Mesendoderm (in vitro differentiated cells): ENCODE measurements at regions not wholly inside any gene's neighbourhood (a gene's known extent, or its start where the extent isn't known, plus 50 kb on each side); places are given as distances from the start of the nearest gene placed in this dataset.
"Not testable (repeated sequence)": the region's sequence is repeated elsewhere in the genome, so short reads cannot be mapped to it uniquely, and the experiment has no call there.

ENCODE experiments used
- DNase-seq: peaks from one replicate; pipeline ENCODE4 v3.0.0; 2013
- H2AK5ac ChIP-seq: 2 replicates; pipeline ENCODE4 v1.6.1; 2013; ENCODE audit warnings: low read length, inconsistent platforms
- H2BK120ac ChIP-seq: 2 replicates; pipeline ENCODE4 v1.6.1; 2013; ENCODE audit warnings: low read depth, mild to moderate bottlenecking, low read length, moderate library complexity, mixed read lengths
- H2BK15ac ChIP-seq: replicated peaks from 2 replicates; pipeline ENCODE4 v1.6.1; 2013; ENCODE audit warnings: low read depth, mild to moderate bottlenecking, moderate library complexity
- H2BK5ac ChIP-seq: 2 replicates; pipeline ENCODE4 v1.6.1; 2013; ENCODE audit warnings: low read length, inconsistent platforms
- H3K18ac ChIP-seq: 2 replicates; pipeline ENCODE4 v1.6.1; 2013; ENCODE audit warnings: mild to moderate bottlenecking, low read length, mixed read lengths
- H3K23ac ChIP-seq: one replicate; pipeline ENCODE4 v1.6.1; 2013; ENCODE audit warnings: low read length
- H3K27ac ChIP-seq: 2 replicates; pipeline ENCODE4 v1.5.1; 2013; ENCODE audit warnings: low read depth, mild to moderate bottlenecking, inconsistent platforms, low read length, moderate library complexity
- H3K27me3 ChIP-seq: 2 replicates; pipeline ENCODE4 v1.6.1; 2013; ENCODE audit warnings: low read length, control low read depth, mild to moderate bottlenecking, inconsistent platforms; ENCODE audit not compliant: insufficient read depth, poor library complexity
- H3K36me3 ChIP-seq: 2 replicates; pipeline ENCODE4 v1.6.1; 2013; ENCODE audit warnings: low read length, inconsistent platforms; ENCODE audit not compliant: control insufficient read depth, insufficient read depth
- H3K4ac ChIP-seq: one replicate; pipeline ENCODE4 v1.6.1; 2013; ENCODE audit warnings: low read depth, mild to moderate bottlenecking, low read length, moderate library complexity
- H3K4me1 ChIP-seq: 2 replicates; pipeline ENCODE4 v1.6.1; 2013; ENCODE audit warnings: low read depth, low read length, inconsistent platforms; ENCODE audit not compliant: control insufficient read depth
- H3K4me2 ChIP-seq: 2 replicates; pipeline ENCODE4 v1.6.1; 2013; ENCODE audit warnings: low read length
- H3K4me3 ChIP-seq: 2 replicates; pipeline ENCODE4 v1.5.1; 2013; ENCODE audit warnings: mild to moderate bottlenecking, low read length
- H3K56ac ChIP-seq: one replicate; pipeline ENCODE4 v1.6.1; 2013; ENCODE audit warnings: low read length
- H3K79me1 ChIP-seq: 2 replicates; pipeline ENCODE4 v1.6.1; 2013; ENCODE audit warnings: low read length, inconsistent platforms
- H3K79me2 ChIP-seq: 2 replicates; pipeline ENCODE4 v1.6.1; 2013; ENCODE audit warnings: mild to moderate bottlenecking, low read length; ENCODE audit not compliant: control insufficient read depth, insufficient read depth
- H3K9ac ChIP-seq: 2 replicates; pipeline ENCODE4 v1.6.1; 2013; ENCODE audit warnings: low read length, inconsistent platforms
- H4K5ac ChIP-seq: one replicate; pipeline ENCODE4 v1.6.1; 2013; ENCODE audit warnings: low read length
- H4K8ac ChIP-seq: one replicate; pipeline ENCODE4 v1.6.1; 2013; ENCODE audit warnings: low read depth, mild to moderate bottlenecking, control low read depth, low read length, moderate library complexity
- WGBS: extraction: QIAGEN DNeasy Blood & Tissue Kit; methylation state at CpG from one replicate; pipeline ENCODE4 v1.1.7; 2013; ENCODE audit warnings: low lambda C conversion rate, missing lambda C conversion rate; ENCODE audit not compliant: insufficient coverage; ENCODE audit errors: extremely low coverage; 5-methylcytosine and 5-hydroxymethylcytosine counted together

- not testable (repeated sequence) for H3K27ac ChIP-seq, H3K9ac ChIP-seq, H2BK15ac ChIP-seq, H3K56ac ChIP-seq, H3K79me2 ChIP-seq, H3K27me3 ChIP-seq, H4K5ac ChIP-seq, H2BK120ac ChIP-seq, DNase-seq, H3K4me1 ChIP-seq, H3K18ac ChIP-seq, H3K4ac ChIP-seq, H2AK5ac ChIP-seq, H3K79me1 ChIP-seq, H3K23ac ChIP-seq, H3K36me3 ChIP-seq, H4K8ac ChIP-seq, H2BK5ac ChIP-seq, H3K4me3 ChIP-seq, H3K4me2 ChIP-seq
- no CpG with 5 or more reads among the region's 13 CpGs for WGBS
These were observed 67.4 kb upstream of the NCOA3 start for GRCh38 chr20:47434128-47434779.

- Histone ChIP-seq H4K5ac (no peak overlapping the region), H2BK120ac (no peak overlapping the region), H3K56ac (no peak overlapping the region), H3K27ac (no peak overlapping the region), H3K27me3 (no peaks in the 10 kb centered on the region), H3K4ac (no peak overlapping the region), H3K4me2 (no peak overlapping the region), H3K79me2 (no peaks in the 10 kb centered on the region), H3K4me3 (no peak overlapping the region), H3K4me1 (no peaks in the 10 kb centered on the region), H2AK5ac (no peak overlapping the region), H2BK5ac (no peak overlapping the region), H3K79me1 (no peaks in the 10 kb centered on the region), H3K23ac (no peak overlapping the region), H4K8ac (no peak overlapping the region), H2BK15ac (no peak overlapping the region), H3K18ac (no peak overlapping the region), H3K9ac (no peak overlapping the region), H3K36me3 (no peaks in the 10 kb centered on the region)
- no CpG with 5 or more reads among the region's 18 CpGs for WGBS
- DNase-seq, result peak; percentile 68
These were observed 63.0 kb upstream of the NCOA3 start for GRCh38 chr20:47438464-47439381.

GRCh38 chr20:47440857-47441773 is 60.6 kb upstream of the NCOA3 start:
- H3K23ac ChIP-seq, result no peak overlapping the region
- H3K56ac ChIP-seq, result no peak overlapping the region
- no peak overlapping the region for H3K4me3 ChIP-seq
- no peak overlapping the region for H3K9ac ChIP-seq
- no peak overlapping the region for H2AK5ac ChIP-seq
- no peaks in the 10 kb centered on the region for H3K4me1 ChIP-seq
- no peak overlapping the region for H2BK120ac ChIP-seq
- no peaks in the 10 kb centered on the region for H3K27me3 ChIP-seq
- H3K79me1 ChIP-seq, result no peaks in the 10 kb centered on the region
- peak; percentile 78 for DNase-seq
- WGBS, result no CpG with 5 or more reads among the region's 7 CpGs
- H4K5ac ChIP-seq, result no peak overlapping the region
- no peak overlapping the region for H4K8ac ChIP-seq
- H3K18ac ChIP-seq, result no peak overlapping the region
- H3K27ac ChIP-seq, result no peak overlapping the region
- no peaks in the 10 kb centered on the region for H3K79me2 ChIP-seq
- H3K4ac ChIP-seq, result no peak overlapping the region
- no peaks in the 10 kb centered on the region for H3K36me3 ChIP-seq
- no peak overlapping the region for H2BK5ac ChIP-seq
- H2BK15ac ChIP-seq, result no peak overlapping the region
- no peak overlapping the region for H3K4me2 ChIP-seq

- no peaks in the 10 kb centered on the region for H3K79me1 ChIP-seq
- no peak overlapping the region for H3K4me3 ChIP-seq
- H3K56ac ChIP-seq, result no peak overlapping the region
- H3K27ac ChIP-seq, result no peak overlapping the region
- no peak overlapping the region for H4K8ac ChIP-seq
- no peak overlapping the region for H3K4ac ChIP-seq
- H2AK5ac ChIP-seq, result no peak overlapping the region
- H4K5ac ChIP-seq, result no peak overlapping the region
- no peaks in the 10 kb centered on the region for H3K4me1 ChIP-seq
- H3K18ac ChIP-seq, result no peak overlapping the region
- no peaks in the 10 kb centered on the region for H3K79me2 ChIP-seq
- no peaks in the 10 kb centered on the region for H3K36me3 ChIP-seq
- no peak overlapping the region for H2BK15ac ChIP-seq
- H2BK120ac ChIP-seq, result no peak overlapping the region
- H2BK5ac ChIP-seq, result no peak overlapping the region
- H3K9ac ChIP-seq, result no peak overlapping the region
- no peaks in the 10 kb centered on the region for H3K27me3 ChIP-seq
- WGBS, result no CpG with 5 or more reads among the region's 4 CpGs
- no peak for DNase-seq
- no peak overlapping the region for H3K4me2 ChIP-seq
- H3K23ac ChIP-seq, result no peak overlapping the region
These were observed 59.9 kb upstream of the NCOA3 start for GRCh38 chr20:47441774-47442150.

GRCh38 chr20:47443060-47443459 is 58.6 kb upstream of the NCOA3 start:
- not testable (repeated sequence) for H3K56ac ChIP-seq, H3K79me1 ChIP-seq, H3K4me3 ChIP-seq, DNase-seq, H2BK5ac ChIP-seq, H3K36me3 ChIP-seq, H2BK15ac ChIP-seq, H3K27me3 ChIP-seq, H3K23ac ChIP-seq, H4K5ac ChIP-seq, H3K18ac ChIP-seq, H3K27ac ChIP-seq, H4K8ac ChIP-seq, H3K4me1 ChIP-seq, H3K4ac ChIP-seq, H2AK5ac ChIP-seq, H2BK120ac ChIP-seq, H3K4me2 ChIP-seq, H3K9ac ChIP-seq, H3K79me2 ChIP-seq
- WGBS, result no CpG with 5 or more reads among the region's 9 CpGs
